Suprapubic skin (tissue), 4 donors: ENCODE measurements at regions not wholly inside any gene's neighbourhood (a gene's known extent, or its start where the extent isn't known, plus 50 kb on each side); places are given as distances from the start of the nearest gene placed in this dataset.

Experiments used
- EP300 ChIP-seq: sonication (generic); formaldehyde crosslinking; IDR thresholded peaks from one replicate; pipeline ENCODE4 v1.6.1; 2017; ENCODE audit warnings: antibody characterized with exemption
- POLR2A ChIP-seq, 2 donors: fragments of 450-650 bp; IDR thresholded peaks; one replicate each; pipeline ENCODE4 v1.6.1; 2017; ENCODE audit warnings: antibody characterized with exemption in 2 of 2, mild to moderate bottlenecking in 2 of 2, moderate library complexity in 2 of 2
- POLR2AphosphoS5 ChIP-seq, 3 donors: sonication (generic); formaldehyde crosslinking; IDR thresholded peaks; one replicate each; pipeline ENCODE4 v1.6.1; 2017; ENCODE audit warnings: antibody characterized with exemption in 3 of 3

- TF ChIP-seq POLR2AphosphoS5 (IDR thresholded peaks at IDR 0.05) (no peak), POLR2A (IDR thresholded peaks at IDR 0.05) (no peak), EP300 (no peak)
These were observed 138.6 kb upstream of the AFDN start for GRCh38 chr6:167688123-167688522.
